ENCODE measurements at regions not wholly inside any gene's neighbourhood (a gene's known extent, or its start where the extent isn't known, plus 50 kb on each side); places are given as distances from the start of the nearest gene placed in this dataset.

GRCh38 chrX:36462142-36462541 is 542.6 kb downstream of the CFAP47 start:
- CTCF ChIA-PET, result interaction anchor here (0.6 to 1.2 kb wide), 2 partner anchors 17 to 19 kb away, joined by 3 to 4 read pairs; no protein-coding TSS in a partner anchor
- no peak overlapping the region for H3K4me3 ChIP-seq (ENCODE audit: low read depth, low read length, poor library complexity, severe bottlenecking)
- TF ChIP-seq CTCF (conservative IDR thresholded peaks at IDR 0.05; ENCODE audit: low read depth, low read length), result no peak
- TF ChIP-seq EZH2 (IDR thresholded peaks at IDR 0.05; ENCODE audit: borderline replicate concordance, low read depth, low read length, poor library complexity, severe bottlenecking), result no peak
- BruUV-seq (replicated peaks), result no TSS peak
- no peaks in the 10 kb centered on the region for H3K4me1 ChIP-seq (ENCODE audit: insufficient read depth, low read length, poor library complexity, severe bottlenecking)
- peak; percentile 73 for DNase-seq (ENCODE audit: low spot score)
- peak overlapping the region; percentile 87 for H3K27ac ChIP-seq (ENCODE audit: low read depth, low read length, poor library complexity, severe bottlenecking)
- POLR2A ChIA-PET (ENCODE audit: low non-redundant PET), result no interaction called here
- intact Hi-C loops (cut with micrococcal nuclease; ENCODE audit: unreplicated experiment), result loop anchor here (2.0 to 5.0 kb wide), 2 partner anchors 19 to 570 kb away; no protein-coding TSS in a partner anchor
- no peaks in the 10 kb centered on the region for H3K9me3 ChIP-seq (ENCODE audit: low read depth, low read length, poor library complexity, severe bottlenecking)
- no peaks in the 10 kb centered on the region for H3K27me3 ChIP-seq (replicated peaks; ENCODE audit: insufficient read depth, low read depth, low read length, poor library complexity)
- no peaks in the 10 kb centered on the region for H3K36me3 ChIP-seq (ENCODE audit: insufficient read depth, low read length, poor library complexity, severe bottlenecking)

- no TSS peak for BruUV-seq (replicated peaks)
- POLR2A ChIA-PET (ENCODE audit: low non-redundant PET), result no interaction called here
- H3K36me3 ChIP-seq (ENCODE audit: insufficient read depth, low read length, poor library complexity, severe bottlenecking), result peaks cover 5% of the 10 kb centered on the region
- CTCF ChIA-PET, result interaction anchor here (0.9 to 1.0 kb wide), 2 partner anchors 18 to 590 kb away, joined by 3 to 4 read pairs; no protein-coding TSS in a partner anchor
- H3K4me1 ChIP-seq (ENCODE audit: insufficient read depth, low read length, poor library complexity, severe bottlenecking), result peaks cover 34% of the 10 kb centered on the region
- no peak for TF ChIP-seq EZH2 (IDR thresholded peaks at IDR 0.05; ENCODE audit: borderline replicate concordance, low read depth, low read length, poor library complexity, severe bottlenecking)
- TF ChIP-seq CTCF (conservative IDR thresholded peaks at IDR 0.05; ENCODE audit: low read depth, low read length), result no peak
- peaks cover 23% of the 10 kb centered on the region for H3K9me3 ChIP-seq (ENCODE audit: low read depth, low read length, poor library complexity, severe bottlenecking)
- H3K27me3 ChIP-seq (replicated peaks; ENCODE audit: insufficient read depth, low read depth, low read length, poor library complexity), result no peaks in the 10 kb centered on the region
- intact Hi-C loops (cut with micrococcal nuclease; ENCODE audit: unreplicated experiment), result loop anchor here (1.0 to 10.0 kb wide), 8 partner anchors 18 to 1896 kb away; no protein-coding TSS in a partner anchor
- H3K27ac ChIP-seq (ENCODE audit: low read depth, low read length, poor library complexity, severe bottlenecking), result peak overlapping the region; percentile 98
- no peak overlapping the region for H3K4me3 ChIP-seq (ENCODE audit: low read depth, low read length, poor library complexity, severe bottlenecking)
- peak; percentile 90 for DNase-seq (ENCODE audit: low spot score)
Observed at GRCh38 chrX:36480441-36480990, 527.6 kb upstream of the FAM47C start.

- no peaks in the 10 kb centered on the region for H3K36me3 ChIP-seq (ENCODE audit: insufficient read depth, low read length, poor library complexity, severe bottlenecking)
- intact Hi-C loops (cut with micrococcal nuclease; ENCODE audit: unreplicated experiment), result no loop called here
- TF ChIP-seq EZH2 (IDR thresholded peaks at IDR 0.05; ENCODE audit: borderline replicate concordance, low read depth, low read length, poor library complexity, severe bottlenecking) (no peak), CTCF (conservative IDR thresholded peaks at IDR 0.05; ENCODE audit: low read depth, low read length) (no peak)
- H3K27ac ChIP-seq (ENCODE audit: low read depth, low read length, poor library complexity, severe bottlenecking), result no peak overlapping the region
- H3K9me3 ChIP-seq (ENCODE audit: low read depth, low read length, poor library complexity, severe bottlenecking), result peaks cover 27% of the 10 kb centered on the region
- no TSS peak for BruUV-seq (replicated peaks)
- no peak overlapping the region for H3K4me3 ChIP-seq (ENCODE audit: low read depth, low read length, poor library complexity, severe bottlenecking)
- no peak for DNase-seq (ENCODE audit: low spot score)
- H3K4me1 ChIP-seq (ENCODE audit: insufficient read depth, low read length, poor library complexity, severe bottlenecking), result peaks cover 5% of the 10 kb centered on the region
- H3K27me3 ChIP-seq (replicated peaks; ENCODE audit: insufficient read depth, low read depth, low read length, poor library complexity), result no peaks in the 10 kb centered on the region
- POLR2A ChIA-PET (ENCODE audit: low non-redundant PET), result no interaction called here
- CTCF ChIA-PET, result no interaction called here
Observed at GRCh38 chrX:36501169-36501702, 506.9 kb upstream of the FAM47C start.

Data from A673 (cell line).